Tibial artery (tissue), 4 donors: ENCODE measurements at regions not wholly inside any gene's neighbourhood (a gene's known extent, or its start where the extent isn't known, plus 50 kb on each side); places are given as distances from the start of the nearest gene placed in this dataset.
A peak's percentile ranks its signal among the peaks of the same experiment; 100 is the strongest.

Experiments
- DNase-seq, 2 donors: peaks; one replicate each; pipeline ENCODE4 v3.0.0-alpha.2; 2019
- H3K27ac ChIP-seq, 2 donors: fragments of 200-600 bp; sonication (generic) in 1 of 2; 1 replicate in 1 of 2; 2 replicates in 1 of 2; pipeline ENCODE4 v1.5.1; 2018 to 2019; ENCODE audit warnings: mild to moderate bottlenecking in 1 of 2
- H3K27me3 ChIP-seq, 2 donors: fragments of 200-600 bp; sonication (generic) in 1 of 2; one replicate each; pipeline versions ENCODE4 v1.5.1 to v1.6.0; 2016 to 2019
- H3K36me3 ChIP-seq, 3 donors: fragments of 200-600 bp; sonication (generic) in 2 of 3; one replicate each; pipeline ENCODE4 v1.5.1; 2016 to 2019; ENCODE audit warnings: mild to moderate bottlenecking in 2 of 3
- H3K4me1 ChIP-seq, 4 donors: fragments of 200-600 bp; sonication (generic) in 2 of 4; 1 replicate in 3 of 4; 2 replicates in 1 of 4; pipeline ENCODE4 v1.5.1; 2016 to 2019
- H3K4me3 ChIP-seq, 2 donors: fragments of 200-600 bp; sonication (generic) in 1 of 2; 1 replicate in 1 of 2; 2 replicates in 1 of 2; pipeline ENCODE4 v1.5.1; 2018 to 2019; ENCODE audit warnings: mild to moderate bottlenecking in 2 of 2
- H3K9me3 ChIP-seq, 3 donors: fragments of 200-600 bp; sonication (generic) in 1 of 3; one replicate each; pipeline ENCODE4 v1.5.1; 2016 to 2019
- CTCF ChIP-seq, 2 experiments: fragments of 200-600 bp in 1 of 2; fragments of 450-650 bp in 1 of 2; IDR thresholded peaks; one replicate each; pipeline ENCODE4 v1.5.1; 2017 to 2019; ENCODE audit warnings: antibody characterized with exemption in 2 of 2, mild to moderate bottlenecking in 1 of 2, moderate library complexity in 1 of 2
- intact Hi-C: fragments of 100-400 bp; cut with DNase I; formaldehyde crosslinking; loops from one replicate; pipeline ENCODE4 v1.15.0; 2023; ENCODE audit warnings: low total_unique reads

GRCh38 chr5:34499001-34499734, 157.0 kb upstream of the RAI14 start:
- Histone ChIP-seq H3K36me3 (no peaks in the 10 kb centered on the region), H3K27me3 (no peaks in the 10 kb centered on the region), H3K4me1 (peaks cover 0 to 84% (median 56%) of the 10 kb centered on the region in 4 donors), H3K4me3 (no peak overlapping the region), H3K27ac (peak overlapping the region; percentile 72 to 81), H3K9me3 (no peaks in the 10 kb centered on the region)
- intact Hi-C loops: no loop called here
- DNase-seq: no peak
- no peak for TF ChIP-seq CTCF (IDR thresholded peaks at IDR 0.05)

GRCh38 chr5:34500236-34500847, 155.8 kb upstream of the RAI14 start:
- Histone ChIP-seq H3K4me1 (peaks cover 0 to 95% (median 61%) of the 10 kb centered on the region in 4 donors), H3K27me3 (no peaks in the 10 kb centered on the region), H3K36me3 (no peaks in the 10 kb centered on the region), H3K4me3 (no peak overlapping the region), H3K27ac (peak overlapping the region in 1 of 2 donors; percentile 81), H3K9me3 (no peaks in the 10 kb centered on the region)
- DNase-seq: no peak
- intact Hi-C loops: no loop called here
- TF ChIP-seq CTCF (IDR thresholded peaks at IDR 0.05): no peak

GRCh38 chr5:34501016-34501415, 155.1 kb upstream of the RAI14 start:
- H3K36me3 ChIP-seq: no peaks in the 10 kb centered on the region
- no peaks in the 10 kb centered on the region for H3K27me3 ChIP-seq
- peak overlapping the region in 1 of 2 donors; percentile 81 for H3K27ac ChIP-seq
- H3K9me3 ChIP-seq: no peaks in the 10 kb centered on the region
- no peak for TF ChIP-seq CTCF (IDR thresholded peaks at IDR 0.05)
- no peak for DNase-seq
- H3K4me3 ChIP-seq: no peak overlapping the region
- intact Hi-C loops: no loop called here
- peaks cover 0 to 96% (median 59%) of the 10 kb centered on the region in 4 donors for H3K4me1 ChIP-seq

GRCh38 chr5:34501840-34502239, 154.3 kb upstream of the RAI14 start:
- H3K4me1 ChIP-seq: peaks cover 0 to 88% (median 51%) of the 10 kb centered on the region in 4 donors
- no peaks in the 10 kb centered on the region for H3K36me3 ChIP-seq
- no peaks in the 10 kb centered on the region for H3K27me3 ChIP-seq
- DNase-seq: no peak
- TF ChIP-seq CTCF (IDR thresholded peaks at IDR 0.05): no peak
- no peak overlapping the region for H3K4me3 ChIP-seq
- H3K9me3 ChIP-seq: no peaks in the 10 kb centered on the region
- intact Hi-C loops: no loop called here
- no peak overlapping the region for H3K27ac ChIP-seq

GRCh38 chr5:34502581-34502980, 153.5 kb upstream of the RAI14 start:
- intact Hi-C loops: no loop called here
- no peaks in the 10 kb centered on the region for H3K9me3 ChIP-seq
- no peaks in the 10 kb centered on the region for H3K27me3 ChIP-seq
- peak overlapping the region; percentile 3 to 71 for H3K27ac ChIP-seq
- peaks cover 0 to 80% (median 43%) of the 10 kb centered on the region in 4 donors for H3K4me1 ChIP-seq
- no peak for TF ChIP-seq CTCF (IDR thresholded peaks at IDR 0.05)
- no peaks in the 10 kb centered on the region for H3K36me3 ChIP-seq
- no peak for DNase-seq
- H3K4me3 ChIP-seq: no peak overlapping the region
